ENCODE measurements at regions not wholly inside any gene's neighbourhood (a gene's known extent, or its start where the extent isn't known, plus 50 kb on each side); places are given as distances from the start of the nearest gene placed in this dataset.

GRCh38 chr6:108778421-108779186 is 69.6 kb upstream of the ARMC2 start:
- DNase-seq (ENCODE audit: low spot score): no peak

- no peak for DNase-seq (ENCODE audit: low spot score)
These were observed 68.5 kb upstream of the ARMC2 start for GRCh38 chr6:108779536-108780275.

DNA sequence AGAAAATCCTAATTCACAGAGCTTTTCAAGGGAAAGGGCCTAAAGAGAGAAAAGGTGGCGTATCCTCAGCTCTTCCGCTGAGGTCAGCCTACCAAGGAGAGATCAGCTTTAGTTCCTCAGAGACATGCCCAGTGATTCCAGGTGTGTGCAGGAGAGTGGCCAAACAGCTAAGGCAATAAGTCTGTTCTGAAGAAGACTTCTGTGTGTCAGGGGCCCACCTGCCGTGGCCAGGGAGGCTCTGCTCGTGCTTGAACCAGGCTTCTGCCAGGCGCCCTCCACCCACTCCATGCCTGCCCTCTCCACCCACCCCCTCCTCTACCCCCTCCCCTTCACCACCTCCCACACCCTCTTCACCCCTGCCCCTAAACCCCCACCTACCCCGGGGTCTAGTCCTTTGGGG is 67.4 kb upstream of the ARMC2 start:
- no peak for DNase-seq (ENCODE audit: low spot score)

DNA sequence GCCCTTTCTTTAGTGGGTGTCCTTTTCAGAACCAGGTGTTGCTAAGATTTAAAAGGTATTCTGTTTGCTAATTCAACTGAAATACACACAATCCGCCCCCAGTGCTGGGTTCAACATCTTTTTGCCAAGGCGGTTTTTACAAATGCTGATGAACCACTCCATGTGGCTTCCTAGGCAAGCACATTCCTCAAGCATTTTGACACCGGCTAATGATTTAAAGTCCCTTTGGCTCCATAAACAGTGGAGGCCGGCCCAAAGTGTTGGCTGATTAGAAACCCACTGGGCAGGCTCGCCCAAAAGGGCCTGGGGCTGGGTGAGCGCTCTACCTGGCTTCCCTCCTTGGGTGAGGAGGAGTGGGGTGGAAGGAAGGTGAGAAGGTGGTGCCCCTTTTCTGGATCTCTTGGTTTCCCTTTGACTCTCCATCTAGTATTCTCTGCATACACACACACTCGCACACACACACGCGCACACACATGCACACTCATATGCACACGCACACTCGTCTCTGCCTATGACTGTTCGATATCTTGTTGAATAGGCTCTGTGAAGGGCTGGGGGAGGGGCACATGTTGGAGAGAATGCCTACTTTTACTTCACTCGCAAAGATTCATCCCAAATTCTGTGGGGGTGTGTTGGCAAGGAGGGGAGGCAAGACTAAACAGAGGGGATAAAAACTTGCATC is 66.7 kb upstream of the ARMC2 start:
- DNase-seq (ENCODE audit: low spot score): no peak

- peak; percentile 80 for DNase-seq (ENCODE audit: low spot score)
These were observed 65.8 kb upstream of the ARMC2 start for GRCh38 chr6:108782179-108783041.

DNA sequence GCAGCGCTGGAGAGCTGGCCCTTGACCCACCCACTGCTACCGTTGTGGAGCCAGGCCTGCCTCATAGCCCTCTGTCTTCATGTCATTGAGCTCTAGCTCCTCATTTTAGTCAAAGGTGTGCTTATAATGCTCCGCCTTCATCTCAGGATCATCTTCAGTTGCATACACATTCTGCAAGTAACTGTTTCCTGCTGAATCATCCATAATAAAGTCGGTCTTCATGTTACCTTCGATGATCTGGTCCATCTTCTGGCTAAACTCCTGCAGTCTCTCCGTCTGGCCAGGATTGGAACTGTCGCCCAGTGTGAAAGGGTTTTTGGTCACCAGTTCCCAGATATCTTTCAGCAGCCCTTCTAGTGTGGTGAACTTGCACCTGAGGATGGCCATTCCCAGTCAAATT is 62.6 kb upstream of the ARMC2 start:
- no peak for DNase-seq (ENCODE audit: low spot score)

- DNase-seq (ENCODE audit: low spot score): no peak
These were observed 59.8 kb upstream of the ARMC2 start for GRCh38 chr6:108788416-108788815.

DNA sequence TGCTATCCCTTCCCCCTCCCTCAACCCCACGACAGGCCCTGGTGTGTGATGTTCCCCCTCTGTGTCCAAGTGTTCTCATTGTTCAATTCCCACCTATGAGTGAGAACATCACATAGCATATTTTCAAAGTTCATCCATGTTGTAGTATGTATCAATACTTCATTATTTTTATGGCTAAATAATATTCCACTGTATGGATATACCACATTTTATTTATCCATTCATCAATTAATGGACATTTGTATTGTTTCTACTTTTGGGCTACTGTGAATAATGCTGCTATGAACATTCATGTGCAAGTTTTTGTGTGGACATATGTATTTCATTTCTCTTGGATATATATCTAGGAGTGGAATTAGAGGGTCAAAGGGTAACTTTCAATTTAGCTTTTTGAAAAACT is 58.7 kb upstream of the ARMC2 start:
- no peak for DNase-seq (ENCODE audit: low spot score)

GRCh38 chr6:108791700-108792099 is 56.5 kb upstream of the ARMC2 start:
- no peak for DNase-seq (ENCODE audit: low spot score)

DNA sequence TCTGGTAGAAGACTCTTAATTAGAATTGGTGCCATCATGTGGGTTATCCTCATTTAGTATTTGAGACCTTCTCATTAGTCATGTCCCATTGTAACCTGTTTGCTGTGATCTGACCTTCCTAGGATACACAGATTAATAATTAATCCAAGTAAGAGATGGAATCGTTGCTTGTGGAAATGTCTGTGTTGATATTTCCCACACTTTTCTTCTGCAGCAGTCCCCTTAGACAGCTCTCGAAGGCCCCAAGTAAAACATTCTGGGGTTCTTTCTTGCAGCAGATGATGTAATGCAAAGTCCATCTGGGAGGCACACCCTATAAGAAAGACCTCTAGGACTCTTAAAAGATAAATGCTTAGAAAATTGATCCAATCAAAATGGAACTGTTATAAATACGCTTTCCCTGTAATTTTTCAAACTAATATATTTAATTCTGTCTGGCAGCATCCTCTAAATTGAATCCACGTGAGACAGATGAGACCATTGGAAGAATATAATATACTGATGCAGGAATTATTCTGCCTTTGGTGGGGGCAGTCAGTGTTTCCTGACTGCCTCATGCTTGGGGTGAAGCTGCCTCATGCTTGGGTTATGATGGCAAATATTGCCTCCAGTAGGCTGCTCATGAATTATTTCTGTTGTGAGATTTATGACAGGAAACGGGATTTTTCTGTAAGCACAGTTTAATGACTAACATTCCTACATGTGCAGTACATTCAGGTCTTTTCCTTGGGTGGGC is 54.5 kb upstream of the ARMC2 start:
- no peak for DNase-seq (ENCODE audit: low spot score)

- no peak for DNase-seq (ENCODE audit: low spot score)
These were observed 53.1 kb upstream of the ARMC2 start for GRCh38 chr6:108795122-108795521.

DNA sequence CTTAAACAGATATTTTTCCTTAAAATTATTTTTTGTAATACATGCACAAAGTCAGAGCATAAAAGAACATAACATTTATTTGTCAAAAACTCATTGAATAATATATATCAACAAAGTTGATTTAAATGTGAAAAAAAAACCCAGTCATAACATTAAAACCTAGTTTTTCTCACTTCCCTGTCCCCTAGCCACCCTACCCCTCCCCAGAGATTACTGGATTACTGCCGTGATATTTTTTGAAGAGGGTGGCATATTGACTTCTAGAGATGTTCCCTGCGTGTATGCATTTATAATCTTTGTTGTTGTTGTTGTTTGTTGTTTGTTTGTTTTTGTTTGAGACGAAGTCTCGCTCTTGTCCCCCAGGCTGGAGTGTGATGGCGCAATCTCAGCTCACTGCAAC is 52.4 kb upstream of the ARMC2 start:
- no peak for DNase-seq (ENCODE audit: low spot score)

GRCh38 chr6:108796875-108797274 is 51.3 kb upstream of the ARMC2 start:
- no peak for DNase-seq (ENCODE audit: low spot score)

GRCh38 chr6:108797951-108798669 is 50.1 kb upstream of the ARMC2 start:
- DNase-seq (ENCODE audit: low spot score): no peak
